CD4-positive, alpha-beta T cell treated with Interleukin-12 subunit alpha and Interleukin-12 subunit beta, for 1 hour (primary cell): ENCODE measurements at regions not wholly inside any gene's neighbourhood (a gene's known extent, or its start where the extent isn't known, plus 50 kb on each side); places are given as distances from the start of the nearest gene placed in this dataset.
"Not testable (repeated sequence)": the region's sequence is repeated elsewhere in the genome, so short reads cannot be mapped to it uniquely, and the experiment has no call there.

ENCODE experiments used
- DNase-seq: peaks from one replicate; pipeline ENCODE4 v3.0.0-alpha.2; 2020

GRCh38 chr11:97617031-97617430 lies 1227.2 kb downstream of the JRKL start:
- no peak for DNase-seq

- DNase-seq: no peak
Observed at GRCh38 chr11:97620007-97620406, 1230.2 kb downstream of the JRKL start.

GRCh38 chr11:97621282-97621681 lies 1231.5 kb downstream of the JRKL start:
- DNase-seq: no peak

- DNase-seq: no peak
Observed at GRCh38 chr11:97622795-97623194, 1233.0 kb downstream of the JRKL start.

GRCh38 chr11:97636741-97637140 lies 1246.9 kb downstream of the JRKL start:
- not testable (repeated sequence) for DNase-seq

- no peak for DNase-seq
Observed at GRCh38 chr11:97637701-97638100, 1247.9 kb downstream of the JRKL start.

- DNase-seq: no peak
Observed at GRCh38 chr11:97638641-97639224, 1248.9 kb downstream of the JRKL start.

- no peak for DNase-seq
Observed at GRCh38 chr11:97641988-97642387, 1252.2 kb downstream of the JRKL start.

- DNase-seq: no peak
Observed at GRCh38 chr11:97645736-97646135, 1255.9 kb downstream of the JRKL start.

GRCh38 chr11:97656356-97656755 lies 1266.5 kb downstream of the JRKL start:
- no peak for DNase-seq

GRCh38 chr11:97657852-97658251 lies 1268.0 kb downstream of the JRKL start:
- no peak for DNase-seq

GRCh38 chr11:97667057-97667456 lies 1277.2 kb downstream of the JRKL start:
- no peak for DNase-seq

GRCh38 chr11:97683733-97684132 lies 1293.9 kb downstream of the JRKL start:
- no peak for DNase-seq

GRCh38 chr11:97684486-97685439 lies 1295.0 kb downstream of the JRKL start:
- no peak for DNase-seq

GRCh38 chr11:97685695-97686094 lies 1295.9 kb downstream of the JRKL start:
- no peak for DNase-seq

GRCh38 chr11:97687111-97687510 lies 1297.3 kb downstream of the JRKL start:
- no peak for DNase-seq

- no peak for DNase-seq
Observed at GRCh38 chr11:97691061-97691460, 1301.2 kb downstream of the JRKL start.

GRCh38 chr11:97702951-97703350 lies 1313.1 kb downstream of the JRKL start:
- no peak for DNase-seq

- no peak for DNase-seq
Observed at GRCh38 chr11:97703851-97704250, 1314.0 kb downstream of the JRKL start.

GRCh38 chr11:97705441-97705840 lies 1315.3 kb upstream of the CNTN5 start:
- not testable (repeated sequence) for DNase-seq

- DNase-seq: no peak
Observed at GRCh38 chr11:97717922-97718321, 1302.8 kb upstream of the CNTN5 start.

- no peak for DNase-seq
Observed at GRCh38 chr11:97722065-97722464, 1298.7 kb upstream of the CNTN5 start.

GRCh38 chr11:97722721-97723120 lies 1298.0 kb upstream of the CNTN5 start:
- DNase-seq: no peak

GRCh38 chr11:97729546-97730272 lies 1291.0 kb upstream of the CNTN5 start:
- no peak for DNase-seq
